H9 (cell line): ENCODE measurements at regions not wholly inside any gene's neighbourhood (a gene's known extent, or its start where the extent isn't known, plus 50 kb on each side); places are given as distances from the start of the nearest gene placed in this dataset.

Experiments used
- DNase-seq: peaks from one replicate; pipeline ENCODE4 v3.0.0-alpha.2; 2017
- H2AFZ ChIP-seq: one replicate; pipeline ENCODE4 v1.6.1; 2013; ENCODE audit warnings: mild to moderate bottlenecking, low read length, control low read depth, moderate library complexity
- H2AK5ac ChIP-seq: 2 replicates; pipeline ENCODE4 v1.6.1; 2013; ENCODE audit warnings: low read length, control low read depth, mixed read lengths; ENCODE audit not compliant: insufficient read length
- H2BK120ac ChIP-seq: one replicate; pipeline ENCODE4 v1.6.1; 2013; ENCODE audit warnings: low read depth, mild to moderate bottlenecking, low read length, control low read depth, inconsistent platforms; ENCODE audit not compliant: poor library complexity, severe bottlenecking
- H2BK12ac ChIP-seq: 2 replicates; pipeline ENCODE4 v1.6.1; 2013; ENCODE audit warnings: low read length, control low read depth, mixed read lengths, low read depth; ENCODE audit not compliant: insufficient read length
- H2BK15ac ChIP-seq: 2 replicates; pipeline ENCODE4 v1.6.1; 2013; ENCODE audit warnings: low read depth, low read length, control low read depth
- H2BK20ac ChIP-seq: one replicate; pipeline ENCODE4 v1.6.1; 2013; ENCODE audit warnings: low read depth, mild to moderate bottlenecking, low read length, control low read depth, inconsistent platforms; ENCODE audit not compliant: poor library complexity, severe bottlenecking
- H2BK5ac ChIP-seq: 2 replicates; pipeline ENCODE4 v1.6.1; 2013; ENCODE audit warnings: low read length, control low read depth, mixed read lengths; ENCODE audit not compliant: insufficient read length
- H3K14ac ChIP-seq: 2 replicates; pipeline ENCODE4 v1.6.1; 2013; ENCODE audit warnings: low read length, control low read depth; ENCODE audit not compliant: insufficient read depth
- H3K18ac ChIP-seq: 2 replicates; pipeline ENCODE4 v1.6.1; 2013; ENCODE audit warnings: low read depth, mild to moderate bottlenecking, mixed read lengths, low read length, control low read depth; ENCODE audit not compliant: insufficient read length
- H3K23ac ChIP-seq: 2 replicates; pipeline ENCODE4 v1.6.1; 2013; ENCODE audit warnings: low read length, control low read depth, mixed read lengths, low read depth; ENCODE audit not compliant: insufficient read length
- H3K23me2 ChIP-seq: 2 replicates; pipeline ENCODE4 v1.6.1; 2013; ENCODE audit warnings: low read depth, mild to moderate bottlenecking, mixed read lengths, low read length, control low read depth; ENCODE audit not compliant: insufficient read length, poor library complexity, severe bottlenecking
- H3K27ac ChIP-seq: 2 replicates; pipeline ENCODE4 v1.5.1; 2013; ENCODE audit warnings: low read length, control low read depth, mixed read lengths, low read depth; ENCODE audit not compliant: insufficient read length
- H3K27me3 ChIP-seq: 2 replicates; pipeline ENCODE4 v1.6.1; 2013; ENCODE audit warnings: low read length, control low read depth, inconsistent platforms; ENCODE audit not compliant: insufficient read depth
- H3K4ac ChIP-seq: 2 replicates; pipeline ENCODE4 v1.6.1; 2013; ENCODE audit warnings: low read depth, mild to moderate bottlenecking, control low read depth, inconsistent platforms, low read length, moderate library complexity
- H3K4me1 ChIP-seq: 2 replicates; pipeline ENCODE4 v1.6.1; 2013; ENCODE audit warnings: low read length, control low read depth, inconsistent platforms; ENCODE audit not compliant: insufficient read depth
- H3K4me2 ChIP-seq: 2 replicates; pipeline ENCODE4 v1.6.1; 2013; ENCODE audit warnings: low read length, control low read depth, mixed read lengths; ENCODE audit not compliant: insufficient read length, insufficient read depth
- H3K56ac ChIP-seq: 2 replicates; pipeline ENCODE4 v1.6.1; 2013; ENCODE audit warnings: low read depth, mild to moderate bottlenecking, mixed read lengths, low read length, control low read depth; ENCODE audit not compliant: insufficient read length
- H3K79me1 ChIP-seq: 2 replicates; pipeline ENCODE4 v1.6.1; 2013; ENCODE audit warnings: low read depth, mild to moderate bottlenecking, moderate library complexity, low read length, control low read depth, inconsistent platforms; ENCODE audit not compliant: insufficient read depth, poor library complexity, severe bottlenecking
- H3K79me2 ChIP-seq: 2 replicates; pipeline ENCODE4 v1.6.1; 2013; ENCODE audit warnings: low read length, control low read depth, inconsistent platforms; ENCODE audit not compliant: insufficient read depth
- H3K9ac ChIP-seq: 2 replicates; pipeline ENCODE4 v1.6.1; 2013; ENCODE audit warnings: low read length, control low read depth, mixed read lengths; ENCODE audit not compliant: insufficient read length; ENCODE audit errors: extremely low read depth
- H3K9me3 ChIP-seq: one replicate; pipeline ENCODE4 v1.6.1; 2013; ENCODE audit warnings: low read depth, low read length, inconsistent platforms; ENCODE audit not compliant: control insufficient read depth
- H3T11ph ChIP-seq: one replicate; pipeline ENCODE4 v1.6.1; 2013; ENCODE audit warnings: mild to moderate bottlenecking, low read length, control low read depth, inconsistent platforms
- H4K20me1 ChIP-seq: one replicate; pipeline ENCODE4 v1.6.1; 2013; ENCODE audit not compliant: control insufficient read depth, insufficient read length, insufficient read depth
- H4K5ac ChIP-seq: 2 replicates; pipeline ENCODE4 v1.6.1; 2013; ENCODE audit warnings: low read depth, mild to moderate bottlenecking, mixed read lengths, low read length, control low read depth; ENCODE audit not compliant: insufficient read length
- H4K8ac ChIP-seq: replicated peaks from 2 replicates; pipeline ENCODE4 v1.6.1; 2013; ENCODE audit warnings: low read length, control low read depth, mixed read lengths, low read depth; ENCODE audit not compliant: insufficient read length
- H4K91ac ChIP-seq: 2 replicates; pipeline ENCODE4 v1.6.1; 2013; ENCODE audit warnings: low read depth, mild to moderate bottlenecking, moderate library complexity, mixed read lengths, low read length, control low read depth; ENCODE audit not compliant: insufficient read length
- H3K27ac Mint-ChIP-seq, 3 experiments: 2 replicates in 2 of 3; 3 replicates in 1 of 3; pipeline ENCODE4 v1.8.0; 2020 to 2021; ENCODE audit warnings: mixed read lengths in 3 of 3, mild to moderate bottlenecking in 1 of 3, moderate library complexity in 1 of 3
- H3K27me3 Mint-ChIP-seq: 2 replicates; pipeline ENCODE4 v1.8.0; 2021; ENCODE audit warnings: low read depth, mild to moderate bottlenecking, moderate library complexity, mixed read lengths
- H3K36me3 Mint-ChIP-seq, 3 experiments: 2 replicates in 2 of 3; 3 replicates in 1 of 3; pipeline ENCODE4 v1.8.0; 2020 to 2021; ENCODE audit warnings: low read depth in 3 of 3, mixed read lengths in 3 of 3; ENCODE audit not compliant: insufficient read depth in 1 of 3
- H3K4me1 Mint-ChIP-seq, 2 experiments: 2 replicates each; pipeline ENCODE4 v1.8.0; 2020; ENCODE audit warnings: mixed read lengths in 2 of 2
- H3K4me3 Mint-ChIP-seq, 2 experiments: 2 replicates in 1 of 2; 3 replicates in 1 of 2; pipeline ENCODE4 v1.8.0; 2020 to 2021; ENCODE audit warnings: mild to moderate bottlenecking in 2 of 2, mixed read lengths in 2 of 2, moderate library complexity in 1 of 2
- H3K9me3 Mint-ChIP-seq, 2 experiments: 2 replicates in 1 of 2; 3 replicates in 1 of 2; pipeline ENCODE4 v1.8.0; 2020; ENCODE audit warnings: mild to moderate bottlenecking in 2 of 2, mixed read lengths in 2 of 2, moderate library complexity in 1 of 2
- WGBS: extraction: QIAGEN DNeasy Blood & Tissue Kit; methylation state at CpG from one replicate; pipeline ENCODE4 v1.1.7; 2013; ENCODE audit warnings: missing lambda C conversion rate, low lambda C conversion rate, mixed read lengths; ENCODE audit not compliant: insufficient read length; ENCODE audit errors: extremely low coverage; 5-methylcytosine and 5-hydroxymethylcytosine counted together
- TF ChIP-seq, protein P1 (sequence below): fragments of 200-600 bp; sonication (generic); conservative IDR thresholded peaks from 3 replicates; pipeline ENCODE4 v1.8.0; 2021; ENCODE audit warnings: antibody characterized with exemption, mild to moderate bottlenecking

DNA sequence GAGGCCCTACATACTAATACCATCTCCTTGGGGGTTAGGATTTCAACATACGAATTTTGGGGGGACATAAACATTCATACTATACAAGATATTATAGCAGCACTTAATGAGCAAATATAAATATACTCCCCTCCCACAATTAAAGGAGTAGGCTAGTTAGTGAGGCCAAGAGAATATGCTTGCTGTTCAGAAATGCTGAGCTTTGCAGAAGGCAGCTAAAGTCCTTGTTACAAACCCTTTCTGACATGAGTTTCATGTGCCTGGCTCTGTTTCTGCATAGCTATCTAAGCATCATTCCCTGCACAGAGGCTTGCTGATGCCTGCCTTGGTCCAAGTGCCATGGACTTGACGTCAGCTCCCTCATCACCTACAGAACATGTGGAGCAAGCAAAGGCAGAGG lies 73.5 kb downstream of the GP2 start:
- H3K23ac ChIP-seq: no peak overlapping the region
- no peak for DNase-seq
- no peak overlapping the region for H3K14ac ChIP-seq
- H3K9me3 ChIP-seq: no peaks in the 10 kb centered on the region
- no peak overlapping the region for H2BK5ac ChIP-seq
- no peak overlapping the region for H3K4me2 ChIP-seq
- TF ChIP-seq, protein P1, sequence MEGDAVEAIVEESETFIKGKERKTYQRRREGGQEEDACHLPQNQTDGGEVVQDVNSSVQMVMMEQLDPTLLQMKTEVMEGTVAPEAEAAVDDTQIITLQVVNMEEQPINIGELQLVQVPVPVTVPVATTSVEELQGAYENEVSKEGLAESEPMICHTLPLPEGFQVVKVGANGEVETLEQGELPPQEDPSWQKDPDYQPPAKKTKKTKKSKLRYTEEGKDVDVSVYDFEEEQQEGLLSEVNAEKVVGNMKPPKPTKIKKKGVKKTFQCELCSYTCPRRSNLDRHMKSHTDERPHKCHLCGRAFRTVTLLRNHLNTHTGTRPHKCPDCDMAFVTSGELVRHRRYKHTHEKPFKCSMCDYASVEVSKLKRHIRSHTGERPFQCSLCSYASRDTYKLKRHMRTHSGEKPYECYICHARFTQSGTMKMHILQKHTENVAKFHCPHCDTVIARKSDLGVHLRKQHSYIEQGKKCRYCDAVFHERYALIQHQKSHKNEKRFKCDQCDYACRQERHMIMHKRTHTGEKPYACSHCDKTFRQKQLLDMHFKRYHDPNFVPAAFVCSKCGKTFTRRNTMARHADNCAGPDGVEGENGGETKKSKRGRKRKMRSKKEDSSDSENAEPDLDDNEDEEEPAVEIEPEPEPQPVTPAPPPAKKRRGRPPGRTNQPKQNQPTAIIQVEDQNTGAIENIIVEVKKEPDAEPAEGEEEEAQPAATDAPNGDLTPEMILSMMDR: no peak
- peaks cover 4% of the 10 kb centered on the region; the same call in 1 of the 2 replicates for H3K4me1 ChIP-seq
- H3K27ac ChIP-seq: no peak overlapping the region
- H3K79me1 ChIP-seq: no peaks in the 10 kb centered on the region
- Mint-ChIP-seq H3K9me3 (peaks cover under 1 to 2% of the 10 kb centered on the region in 2 experiments; a peak in 4 of 5 replicates), H3K36me3 (peaks cover 0 to 1% (median 0%) of the 10 kb centered on the region in 3 experiments; a peak in 3 of 7 replicates), H3K27me3 (no peaks in the 10 kb centered on the region; the same call in 1 of the 2 replicates), H3K27ac (no peak overlapping the region; a peak in 1 of 7 replicates), H3K4me1 (peaks cover 12 to 24% of the 10 kb centered on the region in 2 experiments), H3K4me3 (no peak overlapping the region)
- no peak overlapping the region for H3K9ac ChIP-seq
- H4K20me1 ChIP-seq: no peaks in the 10 kb centered on the region
- no peaks in the 10 kb centered on the region for H3K23me2 ChIP-seq
- H3K18ac ChIP-seq: no peak overlapping the region
- no peak overlapping the region for H4K8ac ChIP-seq
- no peak overlapping the region for H2BK15ac ChIP-seq
- no CpG with 5 or more reads among the region's 2 CpGs for WGBS
- H2BK12ac ChIP-seq: no peak overlapping the region
- H2BK20ac ChIP-seq: no peak overlapping the region
- H2BK120ac ChIP-seq: no peak overlapping the region
- no peak overlapping the region for H3T11ph ChIP-seq
- no peaks in the 10 kb centered on the region for H3K27me3 ChIP-seq
- no peak overlapping the region for H2AK5ac ChIP-seq
- H4K5ac ChIP-seq: no peak overlapping the region
- H4K91ac ChIP-seq: no peak overlapping the region
- H2AFZ ChIP-seq: no peak overlapping the region
- H3K56ac ChIP-seq: no peak overlapping the region
- no peak overlapping the region for H3K4ac ChIP-seq
- no peaks in the 10 kb centered on the region for H3K79me2 ChIP-seq
